Body of pancreas (tissue), 4 donors: ENCODE measurements at regions not wholly inside any gene's neighbourhood (a gene's known extent, or its start where the extent isn't known, plus 50 kb on each side); places are given as distances from the start of the nearest gene placed in this dataset.

Experiments used
- CTCF ChIP-seq, 7 experiments: fragments of 450-650 bp in 4 of 7; fragments of 200-600 bp in 3 of 7; sonication (generic) in 3 of 7; IDR thresholded peaks; one replicate each; pipeline ENCODE4 v1.5.1; 2016 to 2019; ENCODE audit warnings: antibody characterized with exemption in 7 of 7
- POLR2A ChIP-seq, 3 donors: fragments of 450-650 bp; IDR thresholded peaks; one replicate each; pipeline ENCODE4 v1.6.1; 2016; ENCODE audit warnings: antibody characterized with exemption in 3 of 3, mild to moderate bottlenecking in 2 of 3

- TF ChIP-seq CTCF (IDR thresholded peaks at IDR 0.05) (no peak), POLR2A (IDR thresholded peaks at IDR 0.05) (no peak)
These were observed 546.7 kb upstream of the ID2 start for GRCh38 chr2:8134985-8135682.
